Vagina (tissue), 2 donors: ENCODE measurements at regions not wholly inside any gene's neighbourhood (a gene's known extent, or its start where the extent isn't known, plus 50 kb on each side); places are given as distances from the start of the nearest gene placed in this dataset.

ENCODE experiments used
- POLR2A ChIP-seq, 2 donors: fragments of 450-650 bp; IDR thresholded peaks; one replicate each; pipeline ENCODE4 v1.6.1; 2017; ENCODE audit warnings: antibody characterized with exemption in 2 of 2, mild to moderate bottlenecking in 2 of 2, moderate library complexity in 2 of 2
- POLR2AphosphoS5 ChIP-seq, 2 donors: sonication (generic); formaldehyde crosslinking; IDR thresholded peaks; one replicate each; pipeline ENCODE4 v1.9.0; 2017; ENCODE audit warnings: antibody characterized with exemption in 2 of 2, mild to moderate bottlenecking in 2 of 2, low read depth in 1 of 2; ENCODE audit not compliant: insufficient read depth in 1 of 2
- TF ChIP-seq, protein P1 (sequence below), 3 experiments: fragments of 450-650 bp in 2 of 3; fragments of 200-600 bp in 1 of 3; sonication (generic) in 1 of 3; IDR thresholded peaks; one replicate each; pipeline ENCODE4 v1.5.1; 2017 to 2019; ENCODE audit warnings: antibody characterized with exemption in 3 of 3, mild to moderate bottlenecking in 2 of 3, moderate library complexity in 2 of 3

- TF ChIP-seq, protein P1, sequence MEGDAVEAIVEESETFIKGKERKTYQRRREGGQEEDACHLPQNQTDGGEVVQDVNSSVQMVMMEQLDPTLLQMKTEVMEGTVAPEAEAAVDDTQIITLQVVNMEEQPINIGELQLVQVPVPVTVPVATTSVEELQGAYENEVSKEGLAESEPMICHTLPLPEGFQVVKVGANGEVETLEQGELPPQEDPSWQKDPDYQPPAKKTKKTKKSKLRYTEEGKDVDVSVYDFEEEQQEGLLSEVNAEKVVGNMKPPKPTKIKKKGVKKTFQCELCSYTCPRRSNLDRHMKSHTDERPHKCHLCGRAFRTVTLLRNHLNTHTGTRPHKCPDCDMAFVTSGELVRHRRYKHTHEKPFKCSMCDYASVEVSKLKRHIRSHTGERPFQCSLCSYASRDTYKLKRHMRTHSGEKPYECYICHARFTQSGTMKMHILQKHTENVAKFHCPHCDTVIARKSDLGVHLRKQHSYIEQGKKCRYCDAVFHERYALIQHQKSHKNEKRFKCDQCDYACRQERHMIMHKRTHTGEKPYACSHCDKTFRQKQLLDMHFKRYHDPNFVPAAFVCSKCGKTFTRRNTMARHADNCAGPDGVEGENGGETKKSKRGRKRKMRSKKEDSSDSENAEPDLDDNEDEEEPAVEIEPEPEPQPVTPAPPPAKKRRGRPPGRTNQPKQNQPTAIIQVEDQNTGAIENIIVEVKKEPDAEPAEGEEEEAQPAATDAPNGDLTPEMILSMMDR (IDR thresholded peaks at IDR 0.05) = no peak
- TF ChIP-seq POLR2AphosphoS5 (IDR thresholded peaks at IDR 0.05; ENCODE audit: insufficient read depth in 1 of 2, low read depth in 1 of 2) = no peak
- no peak for TF ChIP-seq POLR2A (IDR thresholded peaks at IDR 0.05)
Measured at GRCh38 chr2:59385971-59386370, 1144.8 kb upstream of the FANCL start.
